ENCODE measurements at regions not wholly inside any gene's neighbourhood (a gene's known extent, or its start where the extent isn't known, plus 50 kb on each side); places are given as distances from the start of the nearest gene placed in this dataset.

DNA sequence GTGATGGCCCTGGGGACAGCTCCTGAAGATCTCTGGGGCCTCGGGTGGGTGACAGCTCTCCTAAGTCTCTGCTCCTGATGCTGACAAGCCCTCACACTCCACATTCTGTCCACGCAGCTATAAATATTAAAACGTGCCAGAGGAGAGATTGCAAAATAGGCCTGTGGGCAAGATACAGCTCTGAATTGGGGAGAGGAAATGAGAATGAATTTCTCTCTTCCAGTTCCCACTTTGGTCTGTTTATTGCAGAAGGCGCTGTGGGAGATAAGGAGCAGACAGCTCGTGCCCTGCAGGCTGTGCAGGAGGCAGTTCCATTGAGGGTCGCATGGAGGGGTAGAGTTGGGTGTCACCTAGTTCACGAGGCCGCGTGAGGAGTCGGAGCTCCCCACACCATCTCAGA is 87.5 kb upstream of the SDK2 start:
- TF ChIP-seq, protein P1, sequence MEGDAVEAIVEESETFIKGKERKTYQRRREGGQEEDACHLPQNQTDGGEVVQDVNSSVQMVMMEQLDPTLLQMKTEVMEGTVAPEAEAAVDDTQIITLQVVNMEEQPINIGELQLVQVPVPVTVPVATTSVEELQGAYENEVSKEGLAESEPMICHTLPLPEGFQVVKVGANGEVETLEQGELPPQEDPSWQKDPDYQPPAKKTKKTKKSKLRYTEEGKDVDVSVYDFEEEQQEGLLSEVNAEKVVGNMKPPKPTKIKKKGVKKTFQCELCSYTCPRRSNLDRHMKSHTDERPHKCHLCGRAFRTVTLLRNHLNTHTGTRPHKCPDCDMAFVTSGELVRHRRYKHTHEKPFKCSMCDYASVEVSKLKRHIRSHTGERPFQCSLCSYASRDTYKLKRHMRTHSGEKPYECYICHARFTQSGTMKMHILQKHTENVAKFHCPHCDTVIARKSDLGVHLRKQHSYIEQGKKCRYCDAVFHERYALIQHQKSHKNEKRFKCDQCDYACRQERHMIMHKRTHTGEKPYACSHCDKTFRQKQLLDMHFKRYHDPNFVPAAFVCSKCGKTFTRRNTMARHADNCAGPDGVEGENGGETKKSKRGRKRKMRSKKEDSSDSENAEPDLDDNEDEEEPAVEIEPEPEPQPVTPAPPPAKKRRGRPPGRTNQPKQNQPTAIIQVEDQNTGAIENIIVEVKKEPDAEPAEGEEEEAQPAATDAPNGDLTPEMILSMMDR (IDR thresholded peaks at IDR 0.05), result no peak
- TF ChIP-seq POLR2AphosphoS5 (IDR thresholded peaks at IDR 0.05), result no peak
- TF ChIP-seq EP300 (IDR thresholded peaks at IDR 0.05), result no peak
